Lower leg skin (tissue), 3 donors: ENCODE measurements at regions not wholly inside any gene's neighbourhood (a gene's known extent, or its start where the extent isn't known, plus 50 kb on each side); places are given as distances from the start of the nearest gene placed in this dataset.

Experiments
- POLR2A ChIP-seq, 2 donors: fragments of 450-650 bp; IDR thresholded peaks; one replicate each; pipeline ENCODE4 v1.6.1; 2016 to 2017; ENCODE audit warnings: antibody characterized with exemption in 2 of 2, mild to moderate bottlenecking in 1 of 2, moderate library complexity in 1 of 2
- TF ChIP-seq, protein P1 (sequence below), 3 donors: fragments of 450-650 bp; IDR thresholded peaks; one replicate each; pipeline ENCODE4 v1.5.1; 2016; ENCODE audit warnings: antibody characterized with exemption in 3 of 3, mild to moderate bottlenecking in 3 of 3, moderate library complexity in 2 of 3

GRCh38 chr18:55092166-55092565 is 132.9 kb upstream of the CCDC68 start:
- TF ChIP-seq, protein P1, sequence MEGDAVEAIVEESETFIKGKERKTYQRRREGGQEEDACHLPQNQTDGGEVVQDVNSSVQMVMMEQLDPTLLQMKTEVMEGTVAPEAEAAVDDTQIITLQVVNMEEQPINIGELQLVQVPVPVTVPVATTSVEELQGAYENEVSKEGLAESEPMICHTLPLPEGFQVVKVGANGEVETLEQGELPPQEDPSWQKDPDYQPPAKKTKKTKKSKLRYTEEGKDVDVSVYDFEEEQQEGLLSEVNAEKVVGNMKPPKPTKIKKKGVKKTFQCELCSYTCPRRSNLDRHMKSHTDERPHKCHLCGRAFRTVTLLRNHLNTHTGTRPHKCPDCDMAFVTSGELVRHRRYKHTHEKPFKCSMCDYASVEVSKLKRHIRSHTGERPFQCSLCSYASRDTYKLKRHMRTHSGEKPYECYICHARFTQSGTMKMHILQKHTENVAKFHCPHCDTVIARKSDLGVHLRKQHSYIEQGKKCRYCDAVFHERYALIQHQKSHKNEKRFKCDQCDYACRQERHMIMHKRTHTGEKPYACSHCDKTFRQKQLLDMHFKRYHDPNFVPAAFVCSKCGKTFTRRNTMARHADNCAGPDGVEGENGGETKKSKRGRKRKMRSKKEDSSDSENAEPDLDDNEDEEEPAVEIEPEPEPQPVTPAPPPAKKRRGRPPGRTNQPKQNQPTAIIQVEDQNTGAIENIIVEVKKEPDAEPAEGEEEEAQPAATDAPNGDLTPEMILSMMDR (IDR thresholded peaks at IDR 0.05): no peak
- TF ChIP-seq POLR2A (IDR thresholded peaks at IDR 0.05): no peak
